A172 (cell line): ENCODE measurements at regions not wholly inside any gene's neighbourhood (a gene's known extent, or its start where the extent isn't known, plus 50 kb on each side); places are given as distances from the start of the nearest gene placed in this dataset.
A peak's percentile ranks its signal among the peaks of the same experiment; 100 is the strongest.
"Not testable (repeated sequence)": the region's sequence is repeated elsewhere in the genome, so short reads cannot be mapped to it uniquely, and the experiment has no call there.

Experiments used
- DNase-seq: peaks from one replicate; pipeline ENCODE4 v3.0.0-alpha.2; 2015; ENCODE audit warnings: low spot score

DNA sequence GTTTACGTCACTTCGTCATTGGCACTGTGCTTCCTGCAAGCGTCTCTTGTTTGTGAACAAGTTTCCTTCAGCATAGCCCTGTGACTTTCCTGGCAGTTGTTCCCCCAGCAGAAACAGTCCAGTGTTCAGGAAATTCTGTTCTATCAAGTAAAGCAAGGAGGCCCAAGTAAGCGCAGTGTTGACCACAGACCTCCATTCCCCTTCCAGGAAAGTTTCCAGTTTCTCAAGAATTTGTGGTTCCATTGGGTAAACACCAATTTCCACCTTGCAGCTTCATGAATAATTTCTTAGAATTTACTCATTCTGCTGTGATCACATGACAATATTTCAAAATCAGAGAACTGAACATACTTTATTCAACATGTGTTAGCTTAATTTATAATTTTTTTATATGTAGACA is 88.5 kb upstream of the ETV3 start:
- no peak for DNase-seq

DNA sequence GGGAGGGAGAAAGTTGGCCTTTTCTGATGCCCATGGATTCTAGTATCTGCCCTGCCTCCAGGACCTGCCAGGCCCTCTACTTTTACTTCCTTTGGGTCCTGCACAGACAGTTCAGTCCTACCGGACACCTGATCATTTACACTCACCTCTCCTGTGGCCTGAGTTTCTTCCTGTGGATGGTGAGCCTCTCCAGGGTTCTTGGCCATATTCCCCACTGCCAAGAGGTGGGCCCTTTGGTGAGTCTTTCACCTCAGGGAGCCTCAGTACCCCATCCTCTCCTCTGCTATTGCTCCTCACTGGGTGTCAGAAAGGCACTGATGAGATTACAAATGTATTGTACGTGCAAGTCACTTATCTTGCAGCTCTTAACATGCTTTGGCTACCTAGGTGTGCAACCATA is 81.4 kb upstream of the ETV3 start:
- DNase-seq, result no peak

DNA sequence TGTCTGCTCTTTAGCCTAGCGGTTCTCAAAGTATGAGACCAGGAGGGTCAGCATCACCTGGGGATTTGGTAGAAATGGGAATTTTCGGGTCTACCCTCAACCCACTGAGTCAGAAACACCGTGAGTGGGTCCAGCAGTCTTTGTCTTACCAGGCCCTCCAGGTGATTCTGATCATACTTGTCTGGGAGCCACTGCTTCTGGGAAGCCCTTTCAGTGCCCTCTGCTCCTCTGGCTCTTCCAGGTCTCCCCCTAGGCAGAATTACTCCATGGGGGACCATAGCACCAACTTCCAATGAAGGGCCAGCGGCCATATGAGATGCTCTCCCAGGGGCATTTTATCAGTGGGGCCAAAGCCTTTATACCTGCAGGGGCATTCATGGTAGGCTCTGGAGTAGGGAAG is 81.0 kb upstream of the ETV3 start:
- DNase-seq, result no peak

DNA sequence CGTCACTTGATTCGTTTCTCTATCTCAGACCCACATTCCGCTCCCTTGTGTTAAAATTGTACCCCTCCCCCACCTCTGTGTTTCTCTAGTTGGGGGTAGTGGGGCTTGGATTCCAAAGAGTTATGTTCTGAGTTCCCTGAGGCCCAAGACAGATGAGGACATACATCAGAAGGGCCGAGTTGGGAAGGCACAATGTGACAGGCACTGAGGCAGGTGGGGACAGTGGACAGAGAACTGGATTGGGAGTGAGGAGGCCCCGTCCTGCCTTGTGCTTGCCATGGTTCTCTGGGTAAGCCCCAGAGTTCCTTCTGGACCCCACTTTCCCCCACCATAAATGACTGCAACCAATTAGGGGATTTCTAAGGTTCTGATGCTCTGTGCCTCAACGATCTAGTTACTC is 80.5 kb upstream of the ETV3 start:
- no peak for DNase-seq

DNA sequence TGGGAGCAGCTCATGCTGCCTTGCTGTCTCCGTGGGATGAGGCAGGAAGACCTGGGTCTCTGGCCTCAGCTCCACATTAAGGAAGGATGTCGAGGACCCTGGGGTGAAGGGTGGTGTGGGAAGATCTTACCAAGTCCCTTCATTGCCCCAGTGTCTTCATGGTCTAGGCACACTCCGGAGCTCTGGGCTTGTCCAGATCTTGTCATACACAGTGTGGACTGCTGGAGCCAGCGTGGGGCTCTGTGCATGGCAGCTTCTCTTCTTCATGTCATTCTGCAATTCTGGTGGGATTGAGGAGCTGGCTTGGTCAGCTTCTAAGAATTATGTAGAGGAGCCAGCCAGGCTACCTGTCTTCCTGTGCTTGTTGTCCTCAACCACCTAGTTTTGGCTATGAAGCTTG is 79.3 kb upstream of the ETV3 start:
- DNase-seq, result no peak

DNA sequence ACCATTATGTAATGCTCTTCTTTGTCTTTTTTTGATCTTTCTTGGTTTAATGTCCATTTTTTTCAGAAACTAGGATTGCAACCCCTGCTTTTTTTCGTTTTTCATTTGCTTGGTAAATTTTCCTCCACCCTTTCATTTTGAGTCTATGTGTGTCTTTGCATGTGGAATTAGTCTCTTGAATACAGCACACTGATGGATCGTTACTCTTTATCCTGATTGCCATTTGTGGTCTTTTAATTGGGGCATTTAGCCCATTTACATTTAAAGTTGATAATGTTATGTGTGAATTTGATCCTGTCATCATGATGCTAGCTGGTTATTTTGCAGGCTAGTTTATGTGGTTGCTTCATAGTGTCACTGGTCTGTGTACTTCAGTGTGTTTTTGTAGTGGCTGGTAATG is 75.6 kb upstream of the ETV3 start:
- no peak for DNase-seq

DNA sequence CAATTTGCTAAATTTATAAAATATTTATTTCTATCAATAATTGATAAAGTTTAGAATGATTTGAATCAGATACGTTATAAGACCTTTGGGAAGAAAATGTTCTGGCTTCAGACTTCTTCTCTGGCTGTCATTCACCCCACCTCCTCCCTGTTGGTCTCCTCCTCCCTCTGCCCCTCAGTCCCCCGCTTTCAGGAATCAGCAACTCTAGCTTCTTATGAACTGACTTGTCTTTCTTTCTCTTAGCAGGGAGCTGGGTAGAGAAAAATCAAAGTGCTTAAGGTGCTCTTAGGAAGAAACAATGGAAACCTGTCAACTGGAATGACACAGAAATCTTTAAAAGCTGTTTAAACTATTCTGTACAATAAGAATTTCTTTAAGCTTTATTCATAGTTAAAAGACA is 71.3 kb upstream of the ETV3 start:
- no peak for DNase-seq

DNA sequence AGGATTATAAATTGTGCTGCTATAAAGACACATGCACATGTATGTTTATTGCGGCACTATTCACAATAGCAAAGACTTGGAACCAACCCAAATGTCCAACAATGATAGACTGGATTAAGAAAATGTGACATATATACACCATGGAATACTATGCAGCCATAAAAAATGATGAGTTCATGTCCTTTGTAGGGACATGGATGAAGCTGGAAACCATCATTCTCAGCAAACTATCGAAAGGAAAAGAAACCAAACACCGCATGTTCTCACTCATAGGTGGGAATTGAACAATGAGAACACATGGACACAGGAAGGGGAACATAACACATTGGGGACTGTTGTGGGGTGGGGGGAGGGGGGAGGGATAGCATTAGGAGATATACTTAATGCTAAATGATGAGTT is 67.8 kb upstream of the ETV3 start:
- DNase-seq, result not testable (repeated sequence)

DNA sequence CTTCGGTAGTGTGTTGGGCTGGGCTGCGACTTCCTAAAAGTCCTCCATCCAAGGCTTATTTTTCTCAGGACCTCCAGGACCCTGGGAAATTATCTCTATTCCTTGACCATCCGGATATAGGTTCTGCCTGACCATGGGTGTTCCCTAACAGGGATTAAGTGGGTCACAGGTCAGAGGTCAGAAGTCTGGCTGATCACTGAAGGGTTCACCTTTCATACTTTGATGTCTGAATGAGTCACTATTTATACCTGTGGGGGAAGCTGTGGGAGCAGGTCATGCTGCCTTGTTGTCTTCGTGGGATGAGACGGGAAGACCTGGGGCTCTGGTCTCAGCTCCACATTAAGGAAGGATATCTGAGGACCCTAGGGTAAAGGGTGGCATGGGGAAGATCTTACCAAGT is 65.0 kb upstream of the ETV3 start:
- DNase-seq, result no peak

DNA sequence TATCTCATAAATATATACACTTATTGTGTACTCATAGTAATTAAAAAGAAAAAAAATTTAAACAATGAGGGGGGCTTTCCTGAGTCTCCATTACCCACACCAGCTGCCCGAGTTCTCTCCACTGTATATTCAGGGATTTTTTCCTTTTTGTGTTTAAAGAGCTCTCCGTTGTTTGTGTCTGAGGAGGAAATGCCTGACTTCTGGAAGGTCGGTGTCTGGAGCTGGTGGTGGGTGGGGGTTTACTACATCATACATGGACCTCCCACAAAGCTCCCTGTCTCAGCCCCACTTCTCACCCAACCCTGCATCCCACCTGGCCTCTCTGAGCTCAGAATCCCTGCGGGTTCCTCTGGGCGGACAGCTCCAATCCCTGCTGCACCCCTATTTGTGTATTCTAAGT is 64.1 kb upstream of the ETV3 start:
- DNase-seq, result no peak

DNA sequence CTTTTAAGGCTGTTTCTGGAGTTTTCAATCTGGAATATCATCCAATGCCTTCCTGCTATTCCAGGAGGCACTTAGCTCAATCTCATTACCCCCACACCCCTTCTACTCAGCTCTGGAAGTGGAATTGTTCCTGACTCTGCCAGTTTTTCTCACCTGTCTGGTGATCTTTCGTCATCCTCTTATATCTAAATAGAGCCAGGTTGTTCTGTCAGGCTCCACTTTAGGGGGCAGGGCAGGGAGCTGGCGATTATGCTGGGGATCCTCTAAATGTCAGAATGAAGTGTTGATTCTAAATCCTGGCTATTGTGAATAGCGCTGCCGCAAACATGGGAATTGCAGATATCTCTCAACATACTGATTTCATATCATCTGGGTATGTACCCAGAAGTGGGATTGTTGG is 63.6 kb upstream of the ETV3 start:
- no peak for DNase-seq

DNA sequence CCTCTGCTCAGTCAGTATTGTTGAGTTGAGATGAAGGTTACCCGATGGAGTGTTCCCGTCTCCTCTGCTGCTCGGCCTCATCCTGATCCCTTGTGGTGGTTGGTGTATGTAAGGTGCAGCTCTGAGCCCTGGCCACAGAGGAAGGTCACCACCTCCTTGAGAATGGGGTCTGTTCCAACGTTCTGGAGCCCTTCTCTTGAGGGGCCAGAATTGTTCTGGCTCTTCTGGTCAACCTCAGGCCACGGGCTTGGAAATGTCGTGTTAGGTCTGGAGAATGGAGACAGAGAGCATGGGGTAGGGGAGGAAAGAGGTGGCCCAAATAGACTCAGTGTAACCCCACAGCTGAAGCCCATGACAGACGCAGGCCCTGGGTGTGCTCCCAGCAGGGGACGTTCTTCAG is 62.3 kb upstream of the ETV3 start:
- no peak for DNase-seq

DNA sequence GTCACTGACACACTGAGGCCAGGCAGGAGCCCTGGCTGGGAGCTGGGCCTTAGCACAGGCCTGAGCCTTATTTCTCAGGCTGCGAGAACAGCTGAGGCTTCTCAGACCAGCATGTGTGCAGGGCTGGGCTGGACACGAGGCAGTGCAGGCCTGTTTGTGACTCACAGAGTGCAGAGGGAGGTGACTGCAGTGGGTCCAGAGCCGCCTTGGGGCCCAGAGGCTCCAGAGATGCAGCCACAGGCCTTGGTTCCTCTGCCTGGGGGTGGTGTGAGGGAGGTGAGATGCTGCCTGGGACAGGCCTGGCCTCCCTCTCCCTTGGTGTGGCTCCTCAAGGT is 61.2 kb upstream of the ETV3 start:
- DNase-seq, result no peak

DNA sequence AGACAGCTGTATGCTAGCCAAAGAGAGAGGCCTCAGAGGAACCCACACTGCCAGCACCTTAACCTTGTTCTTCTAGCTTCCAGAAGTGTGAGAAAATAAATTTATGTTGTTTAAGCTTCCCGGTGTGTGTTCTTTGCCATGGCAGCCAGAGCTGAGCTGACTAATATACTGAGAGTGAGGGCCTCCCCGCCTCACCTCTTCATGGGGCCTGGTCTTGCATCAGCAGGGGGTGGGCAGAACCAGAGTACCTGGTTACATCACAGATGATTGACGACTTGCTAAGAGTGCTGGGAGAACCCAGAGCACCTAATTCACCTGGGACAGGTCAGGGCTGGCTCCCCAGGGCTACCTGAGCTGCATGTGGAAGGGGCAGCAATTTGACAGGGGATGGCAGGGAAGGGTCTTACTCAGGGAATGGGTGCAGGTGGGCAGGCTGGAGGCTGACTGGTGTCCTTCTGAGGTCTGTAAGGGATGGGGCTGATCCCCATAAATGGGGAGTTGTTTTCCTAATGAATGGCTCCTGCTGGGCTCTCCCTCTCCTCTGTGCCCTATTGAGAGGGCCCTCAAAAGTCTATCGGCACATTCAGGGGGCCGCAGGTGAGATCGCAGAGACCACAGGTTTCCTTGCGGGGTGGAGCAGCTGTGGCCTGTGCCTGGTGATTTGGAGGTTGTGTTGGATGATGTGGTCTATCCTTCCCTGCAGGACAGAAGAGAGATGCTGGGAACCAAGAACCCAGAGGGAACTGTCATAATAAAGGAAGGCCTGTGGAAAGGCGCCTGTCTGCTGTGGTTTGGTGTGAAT is 60.6 kb upstream of the ETV3 start:
- no peak for DNase-seq

DNA sequence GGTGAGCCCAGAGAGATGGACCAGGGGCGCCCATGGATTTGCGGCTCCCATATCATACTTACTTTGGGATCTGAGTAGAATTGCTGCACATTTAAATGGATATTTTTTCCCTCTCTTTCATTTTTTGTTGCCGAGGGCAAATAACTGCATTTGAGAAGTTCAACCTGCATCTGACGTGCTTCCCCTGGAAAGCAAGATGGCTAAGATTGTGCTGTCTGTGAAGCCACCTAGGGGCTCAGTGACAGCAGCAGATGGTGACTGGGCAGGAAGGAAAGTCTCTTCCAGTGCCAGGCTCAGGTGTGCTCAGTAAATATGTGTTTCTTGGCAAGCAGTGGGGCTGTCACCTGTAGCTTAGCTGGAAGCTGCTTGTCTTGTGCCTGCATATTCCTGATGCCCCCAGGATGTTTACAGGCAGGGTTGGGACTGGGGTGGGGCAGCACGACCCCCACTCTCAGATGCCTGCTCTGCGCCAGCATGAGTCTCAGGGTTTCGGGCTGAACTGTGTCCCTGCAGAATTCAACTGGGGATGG is 59.8 kb upstream of the ETV3 start:
- DNase-seq, result no peak

DNA sequence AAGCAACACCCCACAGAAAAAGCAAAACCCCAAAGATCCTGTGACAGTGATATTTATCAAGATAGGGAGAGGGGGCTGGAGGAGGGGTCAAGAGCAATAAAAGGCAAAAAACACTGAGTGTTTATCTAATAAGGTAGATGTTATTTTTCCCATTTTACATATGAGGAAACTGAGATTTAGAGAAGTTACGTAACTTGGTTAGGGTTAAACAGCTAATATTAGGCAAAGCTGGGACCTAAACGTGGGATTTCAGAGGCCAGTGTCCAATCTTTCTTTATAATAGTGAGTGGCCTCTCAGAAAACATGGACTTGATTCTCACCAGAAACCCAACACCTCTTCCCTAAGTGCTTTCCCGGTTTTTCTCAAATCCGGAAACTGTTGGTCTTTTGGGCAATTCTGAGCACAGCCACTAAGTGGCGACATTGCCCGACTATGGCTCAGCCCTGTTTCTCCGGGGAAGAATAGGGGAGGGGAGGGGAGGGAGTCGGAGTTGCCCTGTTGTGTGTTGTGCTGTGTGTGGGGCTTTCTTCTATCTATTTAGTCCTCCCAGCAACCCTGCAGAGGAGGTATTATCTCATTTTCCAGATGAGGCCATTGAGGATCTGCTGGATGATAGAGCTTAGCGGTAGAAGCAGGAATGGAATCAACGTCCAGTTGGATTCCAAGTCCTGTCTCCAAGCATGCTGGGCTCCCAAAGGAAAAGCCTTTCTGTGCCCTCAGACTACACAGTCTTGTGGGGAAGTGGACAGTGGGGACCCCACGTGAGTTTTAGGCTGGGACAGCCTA is 58.7 kb upstream of the ETV3 start:
- DNase-seq, result peak; percentile 12

DNA sequence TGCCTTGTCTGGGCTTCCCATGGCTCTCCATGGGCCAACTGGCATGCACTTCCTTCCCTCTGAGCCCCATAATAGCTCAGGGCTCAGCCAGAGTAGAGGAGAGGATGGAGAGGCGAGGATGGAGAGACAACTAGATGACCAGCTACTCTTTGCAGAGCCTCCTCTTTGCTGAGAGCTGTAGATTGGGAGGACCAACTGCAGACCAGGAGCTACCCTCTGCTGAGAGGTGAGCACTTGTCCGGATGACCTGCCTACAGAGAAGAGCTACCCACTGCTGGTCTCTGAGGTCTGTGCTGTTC is 58.0 kb upstream of the ETV3 start:
- no peak for DNase-seq

DNA sequence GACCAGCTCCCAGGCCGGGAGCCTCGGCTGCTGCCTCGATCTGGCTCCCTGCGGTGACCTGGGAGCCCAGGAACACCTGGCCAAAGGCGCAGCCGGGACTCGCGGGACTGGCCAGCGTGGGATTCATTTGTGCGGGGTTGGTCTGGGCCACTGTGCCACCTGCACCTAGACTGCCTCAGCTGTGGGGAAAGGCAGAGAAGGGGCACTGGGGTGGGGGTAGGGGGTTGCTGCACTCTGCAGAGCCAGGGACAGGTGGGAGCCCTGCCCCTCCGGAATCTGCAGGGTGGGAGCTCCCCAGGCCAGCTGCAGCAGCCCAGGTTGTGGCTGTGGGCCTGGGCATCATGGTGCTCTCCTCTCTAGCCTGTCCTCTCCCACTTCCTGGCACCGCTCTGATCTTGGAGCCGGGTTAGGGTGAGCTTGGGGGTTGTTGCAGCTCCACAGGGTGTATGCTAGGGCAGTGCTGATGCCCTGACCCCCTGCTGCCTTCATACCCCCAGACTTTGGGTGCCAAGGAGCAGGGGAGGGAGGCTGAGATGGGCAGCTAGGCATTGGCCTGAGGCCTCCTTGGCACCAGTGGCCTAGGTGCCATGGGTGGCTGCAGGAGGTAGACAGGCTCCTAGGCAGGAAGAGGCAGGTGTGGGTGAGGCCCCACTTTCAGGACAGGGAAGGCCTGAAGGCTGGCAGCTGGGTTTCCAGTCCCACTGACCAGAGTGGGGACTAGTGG is 57.5 kb upstream of the ETV3 start:
- no peak for DNase-seq

DNA sequence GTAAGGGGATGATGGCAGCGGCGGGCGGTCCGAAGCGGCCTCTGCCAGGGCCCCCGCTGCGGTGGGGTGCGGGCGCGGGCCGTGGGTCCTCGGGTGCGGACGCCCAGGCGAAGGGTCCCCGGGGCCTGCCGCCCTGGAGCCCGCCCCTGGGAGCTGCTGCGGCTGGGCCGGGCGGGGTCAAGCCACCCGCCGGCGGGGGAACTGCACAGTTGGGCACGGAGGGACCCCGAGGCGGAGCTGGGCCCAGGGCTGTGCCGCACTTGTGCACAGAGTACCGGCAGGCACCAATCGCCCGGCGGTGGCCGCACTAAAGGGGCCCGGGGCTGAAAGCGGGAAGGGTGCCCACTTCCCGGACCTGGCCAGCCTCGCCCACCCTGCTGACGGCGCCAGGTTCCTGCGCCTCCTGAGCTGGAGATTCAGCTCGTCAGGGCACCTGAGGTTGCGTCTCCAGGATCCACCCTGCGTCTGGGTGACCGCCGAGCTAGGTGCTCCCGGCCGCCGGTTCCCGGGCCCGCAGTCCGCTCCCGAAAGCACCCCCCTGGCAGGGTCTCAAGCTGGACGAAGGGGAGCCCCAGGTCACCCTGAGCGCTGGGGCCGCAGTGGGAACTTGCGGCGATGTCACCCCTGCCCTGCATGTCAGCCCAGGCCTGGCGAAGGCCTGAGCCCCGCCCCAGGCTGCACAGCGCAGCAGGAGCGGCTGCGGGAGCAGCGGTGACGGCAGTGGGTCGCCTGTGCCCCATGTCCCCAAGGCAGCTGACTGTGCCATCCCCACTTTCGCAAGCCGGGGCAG is 56.7 kb upstream of the ETV3 start:
- DNase-seq, result no peak

DNA sequence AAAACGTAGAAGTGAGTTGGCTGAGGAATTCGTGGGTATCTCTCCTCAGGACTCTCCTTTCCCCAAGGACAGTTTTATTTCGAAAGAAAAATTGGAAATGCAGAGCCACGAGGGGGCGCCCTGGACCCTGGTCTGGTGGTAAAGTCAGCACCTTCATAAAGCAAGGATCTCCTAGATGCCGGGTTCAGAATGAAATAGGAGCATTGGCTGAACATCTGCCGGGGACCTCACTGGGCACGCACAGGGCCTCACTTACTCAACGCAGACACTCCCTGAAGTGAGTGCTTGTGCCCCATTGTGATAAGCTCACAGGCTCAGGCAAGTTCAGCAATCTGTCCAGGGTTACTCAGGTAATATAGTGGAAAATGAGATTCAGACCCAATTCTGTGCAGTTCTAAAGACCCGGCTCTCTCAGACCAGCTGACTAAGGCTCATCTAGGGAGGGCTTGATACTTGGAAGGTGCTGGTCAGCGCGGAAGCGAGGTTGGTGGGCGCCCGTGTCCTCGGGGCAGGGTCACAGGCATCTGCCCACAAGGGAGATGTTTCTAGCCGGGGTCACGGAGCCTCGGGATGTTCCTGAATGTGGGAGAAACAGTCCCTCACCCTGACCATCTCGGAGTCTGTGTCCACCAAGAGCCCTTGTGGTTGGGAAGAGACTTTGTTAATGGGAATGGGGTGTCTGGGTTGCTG is 55.7 kb upstream of the ETV3 start:
- peak; percentile 58 for DNase-seq

DNA sequence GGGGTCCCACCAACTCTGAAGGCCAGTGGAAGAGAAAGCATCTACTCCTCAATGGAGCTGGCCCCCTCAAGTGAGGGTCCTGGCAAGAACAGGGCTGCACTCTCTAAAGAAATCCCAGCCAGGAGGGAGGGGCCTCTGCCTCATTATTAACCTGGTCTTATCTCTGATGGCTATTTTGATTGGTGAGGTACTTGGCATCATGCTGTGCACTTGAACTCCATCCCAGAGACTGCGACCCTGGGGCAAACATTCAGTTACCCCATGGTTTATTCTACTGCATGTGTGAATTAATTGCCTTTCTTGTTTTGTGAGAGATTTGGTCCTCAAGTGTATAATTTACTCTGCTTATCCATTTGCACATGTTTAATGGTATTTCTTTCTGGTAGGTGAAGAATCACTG is 55.0 kb upstream of the ETV3 start:
- DNase-seq, result no peak
